Transverse colon (tissue), 4 donors: ENCODE measurements at regions not wholly inside any gene's neighbourhood (a gene's known extent, or its start where the extent isn't known, plus 50 kb on each side); places are given as distances from the start of the nearest gene placed in this dataset.
"Not testable (repeated sequence)": the region's sequence is repeated elsewhere in the genome, so short reads cannot be mapped to it uniquely, and the experiment has no call there.

Experiments used
- DNase-seq: peaks from one replicate; pipeline ENCODE4 v3.0.0-alpha.2; 2019
- H3K27ac ChIP-seq, 4 donors: fragments of 200-600 bp; sonication (generic); 2 replicates each; pipeline ENCODE4 v1.5.1; 2016 to 2018; ENCODE audit warnings: inconsistent platforms in 4 of 4
- H3K27me3 ChIP-seq: fragments of 200-600 bp; sonication (generic); 2 replicates; pipeline ENCODE4 v1.5.1; 2017; ENCODE audit warnings: inconsistent platforms
- H3K36me3 ChIP-seq, 4 donors: fragments of 200-600 bp; sonication (generic); 2 replicates each; pipeline ENCODE4 v1.5.1; 2017 to 2019; ENCODE audit warnings: inconsistent platforms in 4 of 4
- H3K4me1 ChIP-seq, 4 donors: fragments of 200-600 bp; sonication (generic); 2 replicates each; pipeline ENCODE4 v1.5.1; 2017 to 2020; ENCODE audit warnings: inconsistent platforms in 4 of 4
- H3K4me3 ChIP-seq, 4 donors: fragments of 200-600 bp; sonication (generic); 1 replicate in 1 of 4; 2 replicates in 3 of 4; pipeline versions ENCODE4 v1.5.1 to v1.6.1; 2017 to 2019; ENCODE audit warnings: inconsistent platforms in 4 of 4
- H3K9me3 ChIP-seq, 2 donors: fragments of 200-600 bp; sonication (generic); 2 replicates each; pipeline ENCODE4 v1.5.1; 2017 to 2019; ENCODE audit warnings: inconsistent platforms in 2 of 2
- CTCF ChIP-seq, 5 experiments: fragments of 200-600 bp in 3 of 5; fragments of 450-650 bp in 2 of 5; sonication (generic) in 3 of 5; IDR thresholded peaks; 1 replicate in 2 of 5; 2 replicates in 3 of 5; pipeline ENCODE4 v1.5.1; 2016 to 2017; ENCODE audit warnings: antibody characterized with exemption in 5 of 5, inconsistent platforms in 3 of 5, mild to moderate bottlenecking in 2 of 5, moderate library complexity in 1 of 5
- EP300 ChIP-seq: sonication (generic); formaldehyde crosslinking; IDR thresholded peaks from one replicate; pipeline ENCODE4 v1.6.1; 2017; ENCODE audit warnings: antibody characterized with exemption, low read depth
- POLR2A ChIP-seq: fragments of 450-650 bp; IDR thresholded peaks from one replicate; pipeline ENCODE4 v1.6.1; 2016; ENCODE audit warnings: antibody characterized with exemption, mild to moderate bottlenecking, moderate library complexity
- POLR2AphosphoS5 ChIP-seq, 3 donors: sonication (generic); formaldehyde crosslinking; IDR thresholded peaks; one replicate each; pipeline ENCODE4 v1.6.1; 2016; ENCODE audit warnings: antibody characterized with exemption in 3 of 3
- WGBS, 2 donors: methylation state at CpG; one replicate each; pipeline ENCODE4 v1.1.5; 2018; ENCODE audit warnings: low coverage in 1 of 2; 5-methylcytosine and 5-hydroxymethylcytosine counted together
- in situ Hi-C, 4 donors: fragments of 200-750 bp; cut with MboI; loops; one replicate each; pipeline versions ENCODE4 v1.15.0 to v1.15.1; 2017; ENCODE audit warnings: low sequenced_read_pairs in 3 of 4, low pct_ligation_motif_present in 1 of 4, low pct_unique_long_range_greater_than_20kb in 1 of 4
- intact Hi-C: fragments of 100-400 bp; cut with DNase I; formaldehyde crosslinking; loops from one replicate; pipeline ENCODE4 v1.15.1; 2023; ENCODE audit warnings: low total_unique reads

GRCh38 chr3:181484026-181484425 lies 227.7 kb upstream of the SOX2 start:
- 77% methylated on average over 1 of the region's 1 CpG; no CpG with 5 or more reads in 1 of the 2 donors for WGBS, 2 donors
- H3K36me3 ChIP-seq: no peaks in the 10 kb centered on the region

GRCh38 chr3:181475146-181475545 lies 236.6 kb upstream of the SOX2 start:
- in situ Hi-C loops, H3K27ac ChIP-seq, H3K27me3 ChIP-seq, H3K9me3 ChIP-seq, intact Hi-C loops, H3K4me3 ChIP-seq, H3K4me1 ChIP-seq, DNase-seq, H3K36me3 ChIP-seq: not testable (repeated sequence)
- 62 to 90% methylated on average over 1 of the region's 1 CpG for WGBS, 2 donors

More at GRCh38 chr3:181484026-181484425, 227.7 kb upstream of the SOX2 start:
- H3K27me3 ChIP-seq: no peaks in the 10 kb centered on the region
- H3K4me1 ChIP-seq: no peaks in the 10 kb centered on the region
- H3K27ac ChIP-seq: no peak overlapping the region
- DNase-seq: no peak
- no peak overlapping the region for H3K4me3 ChIP-seq
- in situ Hi-C loops (no loop called here), intact Hi-C loops (no loop called here)
- H3K9me3 ChIP-seq: no peaks in the 10 kb centered on the region
- no peak for TF ChIP-seq CTCF (IDR thresholded peaks at IDR 0.05)
- TF ChIP-seq POLR2A: no peak
- TF ChIP-seq POLR2AphosphoS5 (IDR thresholded peaks at IDR 0.05): no peak
- no peak for TF ChIP-seq EP300

GRCh38 chr3:181470349-181470748 lies 241.4 kb upstream of the SOX2 start:
- in situ Hi-C loops: no loop called here
- H3K36me3 ChIP-seq: no peaks in the 10 kb centered on the region
- intact Hi-C loops: no loop called here
- DNase-seq: no peak
- no peak overlapping the region for H3K4me3 ChIP-seq
- H3K9me3 ChIP-seq: peaks cover 0 to 4% of the 10 kb centered on the region in 2 donors
- no peaks in the 10 kb centered on the region for H3K27me3 ChIP-seq
- H3K27ac ChIP-seq: no peak overlapping the region
- WGBS, 2 donors: 83 to 89% methylated on average over 1 of the region's 1 CpG
- H3K4me1 ChIP-seq: no peaks in the 10 kb centered on the region
- TF ChIP-seq EP300: no peak

DNA sequence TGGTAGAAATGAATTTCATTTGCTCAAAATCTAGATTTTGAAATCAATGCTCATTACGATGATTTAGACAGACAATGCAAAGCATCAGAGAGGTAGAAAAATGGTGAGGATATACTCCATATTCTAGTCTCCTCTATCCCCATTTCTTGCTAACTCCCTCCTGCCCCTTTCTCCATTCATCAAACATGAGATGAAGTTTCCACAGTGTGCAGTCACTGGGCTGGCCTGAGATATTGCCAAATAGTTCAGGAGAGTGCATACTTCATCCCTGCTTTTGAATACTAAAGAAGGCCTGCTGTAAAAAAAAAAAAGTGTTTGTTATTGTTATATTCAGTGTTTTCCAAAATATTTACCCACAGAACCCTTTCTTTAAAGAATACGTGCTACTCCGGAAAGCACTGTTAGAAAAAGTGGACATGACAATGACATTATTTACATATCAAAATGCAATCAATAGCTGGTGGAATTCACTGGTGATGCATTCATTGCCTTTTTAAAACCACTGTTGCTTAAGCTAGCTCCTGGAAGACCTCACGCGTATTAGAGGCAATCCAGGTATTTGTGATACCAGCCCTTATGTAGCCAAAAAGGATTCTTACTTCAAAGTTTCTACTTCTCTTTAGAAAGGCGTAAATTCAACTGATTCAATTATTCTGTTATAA lies 247.6 kb upstream of the SOX2 start:
- in situ Hi-C loops (no loop called here), intact Hi-C loops (no loop called here)
- Histone ChIP-seq H3K4me1 (no peaks in the 10 kb centered on the region), H3K27me3 (no peaks in the 10 kb centered on the region), H3K9me3 (no peaks in the 10 kb centered on the region), H3K27ac (no peak overlapping the region), H3K36me3 (no peaks in the 10 kb centered on the region), H3K4me3 (no peak overlapping the region)
- 74 to 80% methylated on average over 6 of the region's 6 CpGs for WGBS, 2 donors
- TF ChIP-seq POLR2A (no peak), CTCF (IDR thresholded peaks at IDR 0.05) (no peak), POLR2AphosphoS5 (IDR thresholded peaks at IDR 0.05) (no peak), EP300 (no peak)
- no peak for DNase-seq

- Histone ChIP-seq H3K36me3 (no peaks in the 10 kb centered on the region), H3K4me3 (no peak overlapping the region), H3K4me1 (no peaks in the 10 kb centered on the region), H3K27me3 (no peaks in the 10 kb centered on the region), H3K9me3 (no peaks in the 10 kb centered on the region), H3K27ac (no peak overlapping the region)
- TF ChIP-seq CTCF (IDR thresholded peaks at IDR 0.05) (no peak), POLR2A (no peak), EP300 (no peak), POLR2AphosphoS5 (IDR thresholded peaks at IDR 0.05) (no peak)
- intact Hi-C loops (no loop called here), in situ Hi-C loops (no loop called here)
- 85 to 88% methylated on average over 5 of the region's 5 CpGs for WGBS, 2 donors
- DNase-seq: no peak
Measured at GRCh38 chr3:181461381-181461780, 250.3 kb upstream of the SOX2 start.
